ENCODE measurements at regions not wholly inside any gene's neighbourhood (a gene's known extent, or its start where the extent isn't known, plus 50 kb on each side); places are given as distances from the start of the nearest gene placed in this dataset.
"Not testable (repeated sequence)": the region's sequence is repeated elsewhere in the genome, so short reads cannot be mapped to it uniquely, and the experiment has no call there.

DNA sequence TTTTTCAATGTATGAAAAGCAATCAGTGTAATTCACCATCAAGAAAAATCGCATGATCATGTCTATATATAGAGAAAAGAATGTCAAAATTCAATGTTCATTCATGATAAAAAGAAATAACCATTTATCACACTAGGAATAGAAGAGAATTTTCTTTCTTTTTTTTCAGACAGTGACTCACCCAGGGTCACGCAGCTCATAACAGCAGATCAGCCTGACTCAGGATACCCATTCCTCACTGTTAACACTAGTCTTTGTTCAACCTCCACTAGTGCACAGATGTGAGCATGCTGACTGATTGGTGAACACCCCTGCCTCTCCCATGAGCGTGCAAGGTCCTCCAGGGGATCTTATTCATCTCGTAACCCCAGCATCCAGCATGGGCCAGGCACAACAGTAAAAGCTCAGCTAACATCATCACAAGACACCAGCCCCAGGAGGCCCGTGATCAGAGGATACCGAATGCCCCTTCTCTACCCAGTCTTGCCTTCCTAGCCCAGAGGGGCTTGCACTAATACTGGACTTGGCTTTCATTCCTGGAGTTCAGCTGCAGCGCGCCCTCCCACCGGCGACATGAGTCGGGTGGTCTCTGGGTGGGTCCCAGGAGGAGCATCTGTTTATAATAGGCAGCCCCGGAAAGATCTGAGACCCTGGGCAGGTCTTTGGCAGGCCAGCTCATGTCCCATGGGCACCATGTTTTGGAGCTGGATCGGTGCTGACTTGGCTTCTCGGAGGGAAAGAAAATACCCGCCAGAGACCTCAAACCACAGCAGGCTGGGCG, 539.5 kb upstream of the SLC10A2 start:
- Histone ChIP-seq H3K9ac (ENCODE audit: low read depth, low read length) (no peak overlapping the region), H3K9me3 (ENCODE audit: insufficient read depth, low read length, severe bottlenecking) (no peaks in the 10 kb centered on the region), H3K79me2 (ENCODE audit: insufficient read depth, low read length) (no peaks in the 10 kb centered on the region), H2AFZ (ENCODE audit: low read depth, low read length) (no peak overlapping the region), H3K27me3 (ENCODE audit: insufficient read depth, low read length, poor library complexity) (no peaks in the 10 kb centered on the region), H4K20me1 (ENCODE audit: insufficient read depth, low read length) (no peaks in the 10 kb centered on the region), H3K4me1 (ENCODE audit: insufficient read depth, low read length) (no peaks in the 10 kb centered on the region), H3K27ac (ENCODE audit: low read length) (no peak overlapping the region), H3K4me2 (ENCODE audit: insufficient read depth, low read length) (no peak overlapping the region), H3K36me3 (ENCODE audit: insufficient read depth, low read length) (no peaks in the 10 kb centered on the region), H3K4me3 (ENCODE audit: low read depth in 1 of 2, low read length in 2 of 2) (no peak overlapping the region; a peak in 1 of 4 replicates)
- TF ChIP-seq, protein P1, sequence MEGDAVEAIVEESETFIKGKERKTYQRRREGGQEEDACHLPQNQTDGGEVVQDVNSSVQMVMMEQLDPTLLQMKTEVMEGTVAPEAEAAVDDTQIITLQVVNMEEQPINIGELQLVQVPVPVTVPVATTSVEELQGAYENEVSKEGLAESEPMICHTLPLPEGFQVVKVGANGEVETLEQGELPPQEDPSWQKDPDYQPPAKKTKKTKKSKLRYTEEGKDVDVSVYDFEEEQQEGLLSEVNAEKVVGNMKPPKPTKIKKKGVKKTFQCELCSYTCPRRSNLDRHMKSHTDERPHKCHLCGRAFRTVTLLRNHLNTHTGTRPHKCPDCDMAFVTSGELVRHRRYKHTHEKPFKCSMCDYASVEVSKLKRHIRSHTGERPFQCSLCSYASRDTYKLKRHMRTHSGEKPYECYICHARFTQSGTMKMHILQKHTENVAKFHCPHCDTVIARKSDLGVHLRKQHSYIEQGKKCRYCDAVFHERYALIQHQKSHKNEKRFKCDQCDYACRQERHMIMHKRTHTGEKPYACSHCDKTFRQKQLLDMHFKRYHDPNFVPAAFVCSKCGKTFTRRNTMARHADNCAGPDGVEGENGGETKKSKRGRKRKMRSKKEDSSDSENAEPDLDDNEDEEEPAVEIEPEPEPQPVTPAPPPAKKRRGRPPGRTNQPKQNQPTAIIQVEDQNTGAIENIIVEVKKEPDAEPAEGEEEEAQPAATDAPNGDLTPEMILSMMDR (IDR thresholded peaks at IDR 0.05; ENCODE audit: borderline replicate concordance, extremely low read depth, low read length, poor library complexity, severe bottlenecking) = no peak
- no peak for TF ChIP-seq EZH2 (IDR thresholded peaks at IDR 0.05; ENCODE audit: borderline replicate concordance, low read depth, low read length, severe bottlenecking)
- ATAC-seq (ENCODE audit: insufficient read depth, low read depth) (no peak), DNase-seq (no peak)

DNA sequence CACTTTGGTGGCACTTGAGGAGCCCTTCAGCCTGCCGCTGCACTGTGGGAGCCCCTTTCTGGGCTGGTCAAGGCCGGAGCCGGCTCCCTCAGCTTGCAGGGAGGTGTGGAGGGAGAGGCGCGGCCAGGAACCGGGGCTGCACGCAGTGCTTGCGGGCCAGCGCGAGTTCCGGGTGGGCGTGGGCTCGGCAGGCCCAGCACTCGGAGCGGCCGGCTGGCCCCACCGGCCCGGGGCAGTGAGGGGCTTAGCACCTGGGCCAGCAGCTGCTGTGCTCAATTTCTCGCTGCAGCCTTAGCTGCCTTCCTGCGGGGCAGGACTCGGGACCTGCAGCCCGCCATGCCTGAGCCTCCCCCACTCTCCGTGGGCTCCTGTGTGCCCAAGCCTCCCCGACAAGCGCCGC, 533.7 kb upstream of the SLC10A2 start:
- H3K9me3 ChIP-seq (ENCODE audit: insufficient read depth, low read length, severe bottlenecking); H3K36me3 ChIP-seq (ENCODE audit: insufficient read depth, low read length); H3K4me2 ChIP-seq (ENCODE audit: insufficient read depth, low read length); H2AFZ ChIP-seq (ENCODE audit: low read depth, low read length); H3K4me1 ChIP-seq (ENCODE audit: insufficient read depth, low read length); H3K27ac ChIP-seq (ENCODE audit: low read length); ATAC-seq (ENCODE audit: insufficient read depth, low read depth); H3K9ac ChIP-seq (ENCODE audit: low read depth, low read length); H3K79me2 ChIP-seq (ENCODE audit: insufficient read depth, low read length); H3K27me3 ChIP-seq (ENCODE audit: insufficient read depth, low read length, poor library complexity); DNase-seq; H3K4me3 ChIP-seq (ENCODE audit: low read depth in 1 of 2, low read length in 2 of 2); H4K20me1 ChIP-seq (ENCODE audit: insufficient read depth, low read length): not testable (repeated sequence)

DNA sequence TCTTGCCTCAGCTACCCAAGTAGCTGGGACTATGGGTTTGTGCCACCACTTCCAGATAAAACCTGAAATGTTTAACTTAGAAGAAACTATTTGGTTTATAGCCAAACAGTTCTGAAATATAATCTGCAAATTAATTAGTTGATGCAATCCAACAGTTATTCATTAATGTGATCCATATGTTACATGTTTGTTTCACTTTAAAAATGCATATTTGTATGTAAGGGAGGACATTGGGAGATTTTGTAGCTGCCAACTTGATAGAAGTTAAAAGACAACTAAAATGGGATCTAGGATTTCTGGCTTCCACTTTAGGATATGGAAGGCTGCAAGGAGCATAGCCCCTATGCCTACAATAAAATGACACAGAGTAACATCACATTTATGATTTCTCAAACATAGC, 532.5 kb upstream of the SLC10A2 start:
- H3K9me3 ChIP-seq (ENCODE audit: insufficient read depth, low read length, severe bottlenecking) = no peaks in the 10 kb centered on the region
- no peaks in the 10 kb centered on the region for H3K4me1 ChIP-seq (ENCODE audit: insufficient read depth, low read length)
- no peak overlapping the region for H2AFZ ChIP-seq (ENCODE audit: low read depth, low read length)
- TF ChIP-seq, protein P1 (IDR thresholded peaks at IDR 0.05; ENCODE audit: borderline replicate concordance, extremely low read depth, low read length, poor library complexity, severe bottlenecking) = no peak
- TF ChIP-seq EZH2 (IDR thresholded peaks at IDR 0.05; ENCODE audit: borderline replicate concordance, low read depth, low read length, severe bottlenecking) = no peak
- H3K4me3 ChIP-seq (ENCODE audit: low read depth in 1 of 2, low read length in 2 of 2) = no peak overlapping the region
- ATAC-seq (ENCODE audit: insufficient read depth, low read depth) (no peak), DNase-seq (no peak)
- no peak overlapping the region for H3K27ac ChIP-seq (ENCODE audit: low read length)
- H3K4me2 ChIP-seq (ENCODE audit: insufficient read depth, low read length) = no peak overlapping the region
- no peaks in the 10 kb centered on the region for H3K27me3 ChIP-seq (ENCODE audit: insufficient read depth, low read length, poor library complexity)
- no peaks in the 10 kb centered on the region for H3K36me3 ChIP-seq (ENCODE audit: insufficient read depth, low read length)
- H3K79me2 ChIP-seq (ENCODE audit: insufficient read depth, low read length) = no peaks in the 10 kb centered on the region
- H4K20me1 ChIP-seq (ENCODE audit: insufficient read depth, low read length) = no peaks in the 10 kb centered on the region
- no peak overlapping the region for H3K9ac ChIP-seq (ENCODE audit: low read depth, low read length)

DNA sequence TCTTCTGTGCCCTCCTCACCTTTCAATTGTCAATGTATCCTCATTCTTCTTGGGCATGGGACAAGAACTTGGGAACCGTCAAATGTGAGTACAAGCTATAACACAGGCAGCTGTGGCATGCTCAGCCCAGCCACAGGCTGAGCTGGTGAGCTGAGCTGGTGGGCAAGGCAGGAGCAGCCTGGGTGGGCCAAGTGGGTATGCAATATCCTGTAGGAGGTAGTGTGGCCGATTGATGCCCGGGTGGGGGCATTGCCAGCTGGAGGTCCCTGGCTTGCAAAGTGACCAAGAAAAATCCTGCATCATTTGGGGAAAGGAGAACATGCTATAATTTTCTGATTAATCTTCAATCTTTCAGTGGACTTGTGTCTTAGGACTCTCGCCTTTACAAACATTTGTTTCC, 507.2 kb upstream of the SLC10A2 start:
- no peak overlapping the region for H3K27ac ChIP-seq (ENCODE audit: low read length)
- H3K4me3 ChIP-seq (ENCODE audit: low read depth in 1 of 2, low read length in 2 of 2) = no peak overlapping the region
- no peak overlapping the region for H3K4me2 ChIP-seq (ENCODE audit: insufficient read depth, low read length)
- no peaks in the 10 kb centered on the region for H3K27me3 ChIP-seq (ENCODE audit: insufficient read depth, low read length, poor library complexity)
- H3K79me2 ChIP-seq (ENCODE audit: insufficient read depth, low read length) = no peaks in the 10 kb centered on the region
- DNase-seq (no peak), ATAC-seq (ENCODE audit: insufficient read depth, low read depth) (no peak)
- H3K9ac ChIP-seq (ENCODE audit: low read depth, low read length) = no peak overlapping the region
- no peak overlapping the region for H2AFZ ChIP-seq (ENCODE audit: low read depth, low read length)
- H3K4me1 ChIP-seq (ENCODE audit: insufficient read depth, low read length) = no peaks in the 10 kb centered on the region
- H3K9me3 ChIP-seq (ENCODE audit: insufficient read depth, low read length, severe bottlenecking) = peaks cover 6% of the 10 kb centered on the region
- H3K36me3 ChIP-seq (ENCODE audit: insufficient read depth, low read length) = no peaks in the 10 kb centered on the region
- H4K20me1 ChIP-seq (ENCODE audit: insufficient read depth, low read length) = no peaks in the 10 kb centered on the region
- TF ChIP-seq, protein P1 (IDR thresholded peaks at IDR 0.05; ENCODE audit: borderline replicate concordance, extremely low read depth, low read length, poor library complexity, severe bottlenecking) = no peak
- TF ChIP-seq EZH2 (IDR thresholded peaks at IDR 0.05; ENCODE audit: borderline replicate concordance, low read depth, low read length, severe bottlenecking) = no peak
